Activated CD8-positive, alpha-beta T cell treated with anti-CD3 and anti-CD28 coated beads for 36 hours (primary cell): ENCODE measurements at regions not wholly inside any gene's neighbourhood (a gene's known extent, or its start where the extent isn't known, plus 50 kb on each side); places are given as distances from the start of the nearest gene placed in this dataset.
"Not testable (repeated sequence)": the region's sequence is repeated elsewhere in the genome, so short reads cannot be mapped to it uniquely, and the experiment has no call there.

Source experiments
- ATAC-seq: fragments of 200-7000 bp; cut with Tn5 transposase; one replicate; pipeline ENCODE4 v1.10.0; 2021; ENCODE audit warnings: mild to moderate bottlenecking, moderate library complexity
- CTCF ChIA-PET: fragments of 350-600 bp; sonication (Branson Sonifier 250); formaldehyde crosslinking; loops from one replicate; lab custom pipeline; 2021; ENCODE audit warnings: antibody characterized with exemption; lab: Charles Lee
- POLR2A ChIA-PET: fragments of 350-600 bp; sonication (Branson Sonifier 250); formaldehyde crosslinking; loops from one replicate; lab custom pipeline; 2021; ENCODE audit warnings: antibody characterized with exemption; lab: Charles Lee
- DNase-seq: peaks from one replicate; pipeline ENCODE4 v3.0.0-alpha.2; 2020
- H3K27ac Mint-ChIP-seq: one replicate; pipeline ENCODE4 v1.8.0; 2021; ENCODE audit warnings: mild to moderate bottlenecking, mixed read lengths
- H3K27me3 Mint-ChIP-seq: one replicate; pipeline ENCODE4 v1.8.0; 2021; ENCODE audit warnings: mixed read lengths
- H3K36me3 Mint-ChIP-seq: one replicate; pipeline ENCODE4 v1.8.0; 2021; ENCODE audit warnings: low read depth, mixed read lengths
- H3K4me1 Mint-ChIP-seq: one replicate; pipeline ENCODE4 v1.8.0; 2021; ENCODE audit warnings: low read depth, mixed read lengths
- H3K4me3 Mint-ChIP-seq: one replicate; pipeline ENCODE4 v1.8.0; 2021; ENCODE audit warnings: mild to moderate bottlenecking, moderate library complexity, mixed read lengths
- H3K9me3 Mint-ChIP-seq: one replicate; pipeline ENCODE4 v1.8.0; 2021; ENCODE audit warnings: mixed read lengths
- CTCF ChIP-seq: fragments of 200-600 bp; IDR thresholded peaks from one replicate; pipeline ENCODE4 v1.8.0; 2022; ENCODE audit warnings: antibody characterized with exemption, mild to moderate bottlenecking
- intact Hi-C: fragments of 100-400 bp; cut with micrococcal nuclease; formaldehyde crosslinking; loops from one replicate; pipeline ENCODE4 v1.10.0; 2022

GRCh38 chr9:75358846-75359245, 270.5 kb downstream of the OSTF1 start:
- H3K27ac Mint-ChIP-seq = no peak overlapping the region
- H3K27me3 Mint-ChIP-seq = no peaks in the 10 kb centered on the region
- no peak for TF ChIP-seq CTCF
- DNase-seq = no peak
- CTCF ChIA-PET = no interaction called here
- POLR2A ChIA-PET = no interaction called here
- intact Hi-C loops = no loop called here
- H3K4me1 Mint-ChIP-seq = no peaks in the 10 kb centered on the region
- ATAC-seq = no peak
- no peak overlapping the region for H3K4me3 Mint-ChIP-seq
- H3K36me3 Mint-ChIP-seq = no peaks in the 10 kb centered on the region
- H3K9me3 Mint-ChIP-seq = peaks cover 11% of the 10 kb centered on the region

GRCh38 chr9:75359638-75360037, 271.3 kb downstream of the OSTF1 start:
- intact Hi-C loops = no loop called here
- ChIA-PET POLR2A (no interaction called here), CTCF (no interaction called here)
- Mint-ChIP-seq H3K27me3 (no peaks in the 10 kb centered on the region), H3K9me3 (peaks cover 11% of the 10 kb centered on the region), H3K27ac (no peak overlapping the region), H3K36me3 (no peaks in the 10 kb centered on the region), H3K4me3 (no peak overlapping the region), H3K4me1 (no peaks in the 10 kb centered on the region)
- ATAC-seq = no peak
- no peak for TF ChIP-seq CTCF
- no peak for DNase-seq

- no peak overlapping the region for H3K4me3 Mint-ChIP-seq
- POLR2A ChIA-PET = no interaction called here
- H3K9me3 Mint-ChIP-seq = peaks cover 11% of the 10 kb centered on the region
- H3K36me3 Mint-ChIP-seq = no peaks in the 10 kb centered on the region
- no peak for DNase-seq
- no peak overlapping the region for H3K27ac Mint-ChIP-seq
- CTCF ChIA-PET = no interaction called here
- ATAC-seq = no peak
- no peaks in the 10 kb centered on the region for H3K4me1 Mint-ChIP-seq
- no peak for TF ChIP-seq CTCF
- H3K27me3 Mint-ChIP-seq = no peaks in the 10 kb centered on the region
- intact Hi-C loops = no loop called here
Observed at GRCh38 chr9:75360252-75360651, 271.9 kb downstream of the OSTF1 start.

GRCh38 chr9:75362446-75362845, 274.1 kb downstream of the OSTF1 start:
- H3K36me3 Mint-ChIP-seq, POLR2A ChIA-PET, ATAC-seq, intact Hi-C loops, CTCF ChIA-PET, H3K4me3 Mint-ChIP-seq, DNase-seq, H3K27me3 Mint-ChIP-seq, H3K4me1 Mint-ChIP-seq, H3K27ac Mint-ChIP-seq: not testable (repeated sequence)
- H3K9me3 Mint-ChIP-seq = peaks cover 11% of the 10 kb centered on the region

- POLR2A ChIA-PET = no interaction called here
- peaks cover 11% of the 10 kb centered on the region for H3K9me3 Mint-ChIP-seq
Observed at GRCh38 chr9:75365196-75365595, 276.9 kb downstream of the OSTF1 start.

More at GRCh38 chr9:75365196-75365595, 276.9 kb downstream of the OSTF1 start:
- H3K27me3 Mint-ChIP-seq = no peaks in the 10 kb centered on the region
- DNase-seq (no peak), ATAC-seq (no peak)
- H3K4me3 Mint-ChIP-seq = no peak overlapping the region
- CTCF ChIA-PET = no interaction called here
- intact Hi-C loops = no loop called here
- H3K36me3 Mint-ChIP-seq = no peaks in the 10 kb centered on the region
- TF ChIP-seq CTCF = no peak
- H3K4me1 Mint-ChIP-seq = no peaks in the 10 kb centered on the region
- H3K27ac Mint-ChIP-seq = no peak overlapping the region
